Erythroblast (primary cell): ENCODE measurements at regions not wholly inside any gene's neighbourhood (a gene's known extent, or its start where the extent isn't known, plus 50 kb on each side); places are given as distances from the start of the nearest gene placed in this dataset.

Experiments used
- DNase-seq, 2 experiments: peaks; one replicate each; lab custom pipeline; 2025; lab: John Stamatoyannopoulos, UW
- GATA1 ChIP-seq: IDR thresholded peaks from 2 replicates; pipeline ENCODE4 v1.6.1; 2011; ENCODE audit warnings: low read depth, mild to moderate bottlenecking, control low read depth, low read length, moderate library complexity
- POLR2A ChIP-seq: IDR thresholded peaks from 2 replicates; pipeline ENCODE4 v1.6.1; 2011; ENCODE audit warnings: mild to moderate bottlenecking, low read length

- TF ChIP-seq GATA1 = no peak
- no peak for TF ChIP-seq POLR2A
- DNase-seq = no peak
These were observed 368.0 kb upstream of the MYT1L start for GRCh38 chr2:2699121-2699505.

GRCh38 chr2:2698182-2699120, 367.4 kb upstream of the MYT1L start:
- no peak for TF ChIP-seq GATA1
- TF ChIP-seq POLR2A = no peak
- peak; percentile 3 to 35 for DNase-seq

GRCh38 chr2:2696733-2697455, 365.8 kb upstream of the MYT1L start:
- DNase-seq = no peak
- TF ChIP-seq POLR2A = no peak
- no peak for TF ChIP-seq GATA1

DNA sequence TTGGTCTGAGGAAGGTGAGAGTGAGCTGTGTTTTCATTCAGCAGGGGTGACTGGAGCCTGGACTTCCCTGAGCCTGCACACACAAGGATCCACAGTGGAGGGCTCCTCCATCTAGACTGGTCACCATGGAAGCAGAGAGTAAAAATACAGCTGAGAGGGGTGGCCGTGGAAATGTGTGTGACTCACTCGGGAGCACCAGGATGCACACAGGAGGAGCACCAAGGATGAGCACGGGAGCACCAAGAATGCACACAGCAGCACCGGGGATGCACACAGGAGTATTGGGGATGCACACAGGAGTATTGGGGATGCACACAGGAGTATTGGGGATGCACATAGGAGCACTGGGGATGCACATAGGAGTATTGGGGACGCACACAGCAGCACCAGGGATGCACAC, 365.2 kb upstream of the MYT1L start:
- no peak for DNase-seq
- no peak for TF ChIP-seq POLR2A
- no peak for TF ChIP-seq GATA1

DNA sequence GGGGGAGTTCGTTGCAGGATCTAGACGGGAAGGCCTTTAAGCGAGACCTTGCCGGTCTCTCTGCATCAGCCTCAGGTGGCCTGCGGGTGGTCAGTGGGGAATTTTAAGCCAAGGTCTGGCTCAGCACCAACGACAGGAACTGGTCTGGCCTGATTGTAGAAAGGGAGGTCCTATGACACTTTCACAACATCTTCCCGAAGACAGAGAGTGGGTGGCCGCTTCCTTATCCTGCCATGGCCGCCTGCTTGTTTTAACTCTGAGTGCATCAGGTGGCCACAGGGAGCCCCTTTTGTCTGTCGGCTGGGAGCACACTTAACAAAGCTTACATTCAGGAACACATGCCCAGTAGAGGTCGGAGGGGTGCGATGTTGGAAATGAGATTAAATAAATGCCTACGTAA, 363.7 kb upstream of the MYT1L start:
- TF ChIP-seq POLR2A (no peak), GATA1 (no peak)
- no peak for DNase-seq

GRCh38 chr2:2692599-2693389, 361.7 kb upstream of the MYT1L start:
- TF ChIP-seq POLR2A (no peak), GATA1 (no peak)
- no peak for DNase-seq

DNA sequence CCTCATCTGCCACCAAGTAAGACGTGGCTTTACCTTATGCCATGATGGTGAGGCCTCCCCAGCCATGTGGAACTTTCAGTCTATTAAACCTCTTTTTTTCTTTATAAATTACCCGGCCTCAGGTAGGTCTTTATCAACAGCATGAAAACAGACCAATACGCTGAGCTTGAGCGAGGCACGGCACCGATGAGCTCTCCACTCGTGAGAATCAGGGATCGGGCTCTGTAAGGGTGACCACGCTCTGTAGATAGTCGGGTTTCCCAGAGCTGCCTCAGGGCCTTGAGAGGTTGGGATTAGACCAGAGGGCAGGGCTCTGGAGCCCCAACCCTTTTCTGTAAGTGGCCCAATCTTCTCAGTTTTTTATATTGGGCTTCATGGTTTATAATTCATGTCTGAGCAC, 360.3 kb upstream of the MYT1L start:
- TF ChIP-seq POLR2A = no peak
- TF ChIP-seq GATA1 = no peak
- no peak for DNase-seq

GRCh38 chr2:2690985-2691384, 359.9 kb upstream of the MYT1L start:
- TF ChIP-seq POLR2A = no peak
- DNase-seq = no peak

DNA sequence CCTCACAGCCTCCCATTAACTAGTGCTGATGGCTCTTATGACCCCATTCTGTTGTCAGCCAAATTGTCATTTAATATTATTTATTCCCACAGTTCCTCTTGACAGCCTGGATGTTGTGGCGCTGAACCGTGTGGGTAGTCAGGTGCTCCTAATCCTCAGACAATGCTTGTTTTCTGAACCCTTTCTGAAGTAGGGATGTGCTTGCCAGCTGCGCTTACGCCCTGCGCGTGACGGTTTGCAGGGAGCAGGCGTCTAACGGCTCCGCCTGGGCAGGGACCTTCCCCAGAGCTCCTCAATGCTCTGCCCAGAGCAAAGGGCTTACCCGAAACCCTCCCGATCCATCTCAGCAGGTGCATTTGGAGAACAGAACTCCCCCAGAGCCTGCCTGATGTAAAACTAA, 358.2 kb upstream of the MYT1L start:
- no peak for DNase-seq
- TF ChIP-seq GATA1 = no peak
- TF ChIP-seq POLR2A = no peak

DNA sequence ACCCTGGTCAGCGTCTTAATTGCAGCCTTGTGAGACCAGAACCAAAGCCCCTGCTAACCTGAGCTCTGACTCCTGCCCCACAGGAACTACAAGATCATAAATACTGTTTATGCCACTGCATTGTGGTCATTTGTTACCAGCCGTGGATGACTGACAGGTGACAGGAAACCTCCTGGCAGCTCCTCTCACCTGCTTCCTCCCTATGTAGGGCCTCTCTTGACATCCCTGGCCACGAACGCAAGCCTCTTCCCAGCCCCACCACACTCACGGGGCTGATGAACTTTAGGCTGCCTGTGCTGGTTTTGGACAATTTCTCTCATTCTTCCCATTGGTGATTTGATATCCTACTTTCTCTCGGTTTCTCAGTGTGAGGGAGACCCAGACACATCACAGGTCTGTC, 357.2 kb upstream of the MYT1L start:
- no peak for DNase-seq

GRCh38 chr2:2687745-2688144, 356.7 kb upstream of the MYT1L start:
- no peak for DNase-seq
- no peak for TF ChIP-seq POLR2A
- no peak for TF ChIP-seq GATA1

More for the DNA sequence above, 357.2 kb upstream of the MYT1L start:
- TF ChIP-seq POLR2A = no peak
- TF ChIP-seq GATA1 = no peak

DNA sequence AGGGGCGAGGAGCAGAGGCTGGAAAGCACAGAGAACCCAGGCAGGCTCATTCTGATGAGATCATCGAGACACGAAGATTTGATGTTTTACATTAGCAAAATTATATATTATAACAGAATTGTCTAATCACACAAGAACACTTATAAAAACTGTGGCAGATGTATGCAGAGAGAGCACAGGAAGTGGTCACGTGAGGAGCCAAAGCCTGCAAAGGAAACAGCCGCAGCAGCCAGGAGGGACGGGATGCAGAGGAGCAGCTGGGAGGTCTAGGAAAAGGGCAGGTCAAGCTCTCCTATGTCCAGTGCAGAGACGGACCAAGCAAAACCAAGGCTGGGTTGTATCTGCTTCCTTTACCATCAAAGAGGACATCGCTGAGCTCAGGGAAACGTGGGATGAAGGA, 355.1 kb upstream of the MYT1L start:
- TF ChIP-seq GATA1 (no peak), POLR2A (no peak)
- DNase-seq = no peak

DNA sequence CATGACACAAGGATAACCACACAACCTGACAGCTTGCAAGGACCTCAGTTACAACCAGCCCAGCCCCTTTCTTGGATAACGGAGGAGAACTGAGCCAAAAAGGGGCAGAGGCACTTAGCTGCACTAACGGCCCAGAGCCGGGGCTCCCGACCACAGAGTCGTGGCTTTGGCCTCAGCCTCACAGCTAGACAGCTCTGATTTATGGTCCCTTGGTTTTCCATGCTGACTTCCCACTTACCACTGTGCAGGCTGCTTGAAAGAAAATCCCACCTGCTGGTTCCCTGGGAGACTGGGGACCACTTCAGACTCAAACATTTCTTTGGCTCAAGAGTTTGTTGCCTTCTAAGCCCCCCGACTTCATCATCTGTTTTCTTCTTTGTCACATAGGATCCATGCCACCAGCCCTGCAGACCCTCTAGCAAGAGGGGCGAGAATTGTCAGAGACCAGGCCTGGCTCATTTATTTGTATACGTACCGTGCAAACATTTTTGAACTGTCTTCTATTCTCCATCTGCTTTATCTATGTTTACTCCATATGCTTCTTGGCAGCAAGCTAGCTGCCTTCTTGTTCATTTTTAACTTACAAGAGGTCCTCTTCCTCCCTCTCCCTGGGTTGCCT, 352.6 kb upstream of the MYT1L start:
- no peak for TF ChIP-seq GATA1
- TF ChIP-seq POLR2A = no peak
- DNase-seq = no peak
